HG03520 (cell line): ENCODE measurements at regions not wholly inside any gene's neighbourhood (a gene's known extent, or its start where the extent isn't known, plus 50 kb on each side); places are given as distances from the start of the nearest gene placed in this dataset.
"Not testable (repeated sequence)": the region's sequence is repeated elsewhere in the genome, so short reads cannot be mapped to it uniquely, and the experiment has no call there.

Source experiments
- ATAC-seq: cut with Tn5 transposase; IDR thresholded peaks from one replicate; pipeline ENCODE4 v1.9.1; 2021; ENCODE audit warnings: mild to moderate bottlenecking, moderate library complexity; ENCODE audit not compliant: unreplicated experiment

DNA sequence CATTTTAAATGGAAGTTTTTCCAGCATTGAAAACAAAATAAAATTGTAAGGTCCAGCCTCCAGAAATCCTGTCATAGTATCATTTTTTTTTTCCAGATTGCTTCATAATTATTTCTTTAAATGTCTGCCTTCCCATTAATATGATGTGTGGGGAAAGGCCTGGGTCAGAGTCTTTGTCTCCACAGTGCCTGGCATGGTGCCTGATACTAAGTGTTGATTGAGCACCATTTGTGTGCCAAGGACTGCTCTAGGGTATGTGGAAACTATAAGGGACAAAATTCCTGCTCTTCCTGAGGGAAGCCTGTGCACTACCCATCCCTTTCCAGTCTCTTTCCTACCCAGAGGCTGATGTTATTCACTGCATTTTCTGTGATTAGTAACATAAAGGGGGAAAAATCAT, 53.1 kb upstream of the BEND4 start:
- ATAC-seq = no peak

DNA sequence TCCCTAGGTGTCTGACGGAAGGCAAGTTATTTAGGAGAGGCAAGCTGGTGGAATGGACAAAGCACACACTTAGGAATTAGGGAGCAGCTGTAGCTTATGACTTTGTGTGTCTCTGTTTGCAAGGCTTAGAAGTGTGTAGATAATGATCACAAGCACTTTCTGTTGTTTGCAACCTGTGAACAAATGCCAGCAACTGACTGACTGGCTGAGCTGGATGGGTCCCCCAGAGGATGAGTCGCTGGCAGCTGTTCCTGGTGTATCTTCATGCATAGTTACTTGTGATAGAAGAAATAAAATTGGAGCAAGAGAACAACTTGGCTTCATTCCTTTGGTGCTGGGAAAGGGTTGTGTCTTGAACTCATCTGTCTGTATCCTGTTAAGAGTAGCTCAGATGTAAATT, 64.2 kb upstream of the BEND4 start:
- ATAC-seq = no peak

DNA sequence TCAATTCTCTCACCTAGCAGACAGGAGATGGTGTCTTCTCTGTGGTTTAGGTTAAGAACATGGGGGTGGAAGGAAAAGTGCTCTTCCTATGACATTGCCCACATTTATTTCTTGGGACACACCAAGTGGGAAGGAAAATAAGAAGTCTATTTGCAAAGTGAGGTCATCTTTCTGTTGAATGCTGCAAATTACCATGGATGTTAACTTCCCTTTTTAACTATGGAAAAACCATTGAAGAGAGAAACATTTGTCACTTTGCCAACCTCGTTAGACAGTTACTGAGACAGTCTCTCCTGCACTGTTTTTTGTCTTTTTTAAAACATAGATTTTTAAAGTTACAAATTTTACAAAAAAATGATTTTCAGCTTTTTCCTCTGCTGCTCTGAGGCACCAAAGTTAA, 72.8 kb upstream of the BEND4 start:
- no peak for ATAC-seq

DNA sequence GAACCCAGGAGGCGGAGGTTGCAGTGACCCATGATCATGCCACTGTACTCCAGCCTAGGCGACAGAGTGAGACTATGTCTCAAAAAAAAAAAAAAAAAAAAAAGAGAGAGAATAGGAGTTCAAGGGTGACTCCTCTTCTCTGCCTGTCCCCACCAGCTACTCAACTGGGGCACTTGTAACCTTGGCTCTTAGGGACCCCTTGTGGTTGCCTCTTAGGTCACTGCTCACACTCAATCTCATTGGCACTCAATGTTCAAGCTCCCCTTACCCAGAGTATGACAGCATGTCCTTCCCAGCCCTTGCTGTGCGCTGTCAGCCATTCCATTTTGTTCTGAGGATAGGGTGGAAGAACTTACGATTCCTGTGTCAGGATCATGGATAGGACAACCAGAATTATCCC, 82.4 kb upstream of the BEND4 start:
- no peak for ATAC-seq

DNA sequence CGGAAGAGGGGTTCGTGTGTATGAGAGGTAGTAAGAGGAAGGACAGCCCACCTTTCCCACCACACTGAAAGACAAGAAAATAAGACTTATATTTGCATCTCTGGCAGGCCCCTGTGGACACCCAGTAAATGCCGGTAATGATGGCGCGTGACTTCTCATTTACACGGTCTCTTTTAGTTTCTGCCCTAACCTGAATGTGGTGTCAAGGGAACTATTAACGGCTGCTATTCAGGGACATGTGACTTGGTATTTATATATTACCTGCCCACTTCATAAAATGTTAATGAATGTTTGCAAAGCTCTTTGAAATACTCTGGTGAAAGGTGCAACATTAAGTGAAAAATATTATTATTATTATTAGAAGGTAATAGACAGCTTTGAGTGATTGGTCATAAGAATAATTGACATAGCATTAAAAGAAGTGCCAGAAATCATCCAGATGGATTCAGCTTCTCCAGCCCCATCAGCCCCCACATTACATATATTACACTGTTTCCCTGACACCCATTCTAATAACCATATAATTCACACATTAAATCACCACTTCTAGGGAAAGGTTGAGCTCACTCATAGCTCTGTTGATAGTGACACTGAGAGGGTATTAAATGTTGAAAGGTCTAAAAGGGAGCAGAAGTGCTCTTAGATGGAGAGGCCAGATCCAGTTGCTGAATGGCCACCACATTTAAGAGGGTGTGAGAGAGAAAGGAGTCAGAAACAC, 83.0 kb upstream of the BEND4 start:
- no peak for ATAC-seq

DNA sequence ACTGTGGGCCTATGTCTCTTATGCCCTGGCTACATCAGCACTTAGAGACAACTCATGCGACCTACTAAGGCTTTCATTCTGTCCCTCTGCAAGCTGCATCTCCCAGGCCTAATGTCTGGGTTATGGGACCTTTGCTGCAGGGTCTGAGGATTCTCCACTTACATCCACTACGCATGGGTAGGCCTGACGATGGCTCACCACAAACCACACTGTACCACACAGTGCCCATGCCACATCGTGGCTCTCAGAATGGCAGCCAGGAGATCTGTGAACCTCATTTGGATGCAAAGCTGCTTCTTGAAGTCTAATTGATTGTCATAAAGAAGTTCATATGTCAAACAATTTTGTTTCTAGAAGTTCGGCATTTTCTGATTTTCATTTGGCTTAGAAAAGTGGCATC, 84.6 kb upstream of the BEND4 start:
- no peak for ATAC-seq

DNA sequence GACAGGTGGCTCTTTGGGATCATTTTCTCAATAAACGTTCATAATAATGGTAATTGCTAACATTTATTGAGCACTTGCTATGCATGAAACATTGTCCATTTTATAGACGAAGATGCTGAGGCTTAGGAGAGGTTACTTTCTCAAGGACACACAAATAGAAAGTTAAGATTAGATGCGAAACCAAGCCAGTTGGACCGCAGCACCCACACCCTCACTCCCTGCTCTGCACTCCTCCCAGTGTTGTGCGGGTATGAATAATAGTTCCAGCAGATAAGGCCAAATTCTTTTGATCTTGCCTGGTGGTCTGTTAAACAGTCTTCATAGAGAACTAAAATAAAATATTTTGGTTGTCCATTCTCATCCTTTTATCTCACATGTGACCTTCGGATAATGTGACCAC, 85.0 kb upstream of the BEND4 start:
- no peak for ATAC-seq

DNA sequence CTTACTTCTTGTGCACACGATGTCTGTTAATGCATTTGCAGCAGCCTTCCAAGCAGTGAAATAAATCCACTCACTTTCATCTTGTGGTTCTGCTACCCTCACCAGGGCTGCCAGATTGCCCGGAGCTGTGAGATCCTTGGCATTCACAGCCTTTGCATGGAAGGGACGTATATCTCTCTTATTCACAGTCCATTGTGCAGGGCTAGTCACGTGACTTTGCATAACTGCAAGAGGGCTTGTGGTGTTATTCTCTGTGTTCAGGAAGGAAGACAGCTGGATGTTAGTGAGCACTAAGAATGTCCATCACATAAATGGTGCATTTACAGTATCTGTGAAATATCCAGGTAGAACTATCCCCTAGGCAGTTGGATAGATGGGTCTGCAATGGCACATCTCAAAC, 96.5 kb upstream of the BEND4 start:
- ATAC-seq = no peak

DNA sequence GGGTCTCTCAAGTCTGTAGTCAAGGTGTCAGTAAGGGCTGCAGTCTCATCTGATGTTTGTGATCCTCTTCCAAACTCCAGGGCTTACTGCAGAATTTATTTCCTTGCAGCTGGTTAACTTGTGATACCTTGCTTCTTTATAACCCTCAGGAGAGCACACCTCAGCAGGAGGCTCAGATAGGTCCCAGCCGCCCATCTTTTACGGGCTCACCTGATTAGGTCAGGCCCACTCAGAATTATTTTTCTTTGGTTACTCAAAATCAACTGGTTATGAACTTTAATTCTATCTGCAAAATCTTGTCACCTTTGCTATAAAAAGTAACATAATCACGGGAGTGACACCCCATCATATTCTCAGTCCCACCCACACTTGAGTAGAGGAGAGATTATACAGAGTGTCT, 99.9 kb upstream of the BEND4 start:
- no peak for ATAC-seq

DNA sequence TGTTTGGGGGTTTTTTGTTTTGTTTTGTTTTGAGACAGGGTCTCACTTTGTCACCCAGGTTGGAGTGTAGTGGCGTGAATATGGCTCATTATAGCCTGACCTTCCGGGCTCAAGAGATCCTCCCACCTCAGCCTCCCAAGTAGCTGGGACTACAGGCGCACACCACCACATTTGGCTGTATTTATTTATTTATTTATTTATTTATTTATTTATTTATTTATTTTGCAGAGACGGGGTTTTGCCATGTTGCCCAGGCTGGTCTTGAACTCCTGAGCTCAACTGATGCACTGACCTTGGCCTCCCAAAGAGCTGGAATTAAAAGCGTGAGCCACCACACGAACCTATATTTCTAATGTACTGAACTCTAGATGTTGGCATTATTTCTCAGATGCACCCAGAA, 105.2 kb upstream of the BEND4 start:
- ATAC-seq = not testable (repeated sequence)

DNA sequence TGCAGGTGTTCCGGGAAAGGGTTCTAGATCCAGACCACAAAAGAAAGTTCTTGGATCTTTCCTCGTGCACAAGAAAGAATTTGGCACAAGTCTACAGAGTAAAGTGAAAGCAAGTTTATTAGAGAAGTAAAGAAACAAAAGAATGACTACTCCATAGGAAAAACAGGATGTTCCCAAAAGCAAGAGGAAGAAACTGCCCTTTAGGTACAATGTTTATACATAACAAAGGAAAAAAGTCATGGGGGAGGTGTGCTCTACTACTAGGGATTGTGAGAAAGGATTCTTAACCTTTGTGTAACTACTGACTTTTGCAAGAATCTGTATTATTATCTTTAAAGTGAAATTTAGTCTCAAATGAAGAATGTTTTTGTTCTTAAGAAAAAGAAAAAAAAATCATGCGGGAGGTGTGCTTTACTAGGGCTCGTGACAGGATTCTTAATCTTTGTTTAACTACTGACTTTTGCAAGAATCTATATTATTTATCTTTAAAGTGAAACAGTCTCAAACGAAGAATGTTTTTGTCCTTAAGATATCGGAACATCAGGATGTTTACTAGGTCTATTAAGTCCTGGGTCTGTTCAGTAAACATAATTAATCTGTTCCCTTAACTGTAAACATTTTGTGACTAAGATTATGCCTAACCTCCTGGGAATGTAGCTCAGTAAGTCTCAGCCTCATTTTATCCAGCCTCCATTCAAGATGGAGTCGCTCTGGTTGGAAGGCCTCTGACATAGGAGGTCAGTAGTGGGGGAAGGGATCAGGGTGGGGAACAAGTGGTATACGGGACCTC, 110.4 kb upstream of the BEND4 start:
- ATAC-seq = no peak

DNA sequence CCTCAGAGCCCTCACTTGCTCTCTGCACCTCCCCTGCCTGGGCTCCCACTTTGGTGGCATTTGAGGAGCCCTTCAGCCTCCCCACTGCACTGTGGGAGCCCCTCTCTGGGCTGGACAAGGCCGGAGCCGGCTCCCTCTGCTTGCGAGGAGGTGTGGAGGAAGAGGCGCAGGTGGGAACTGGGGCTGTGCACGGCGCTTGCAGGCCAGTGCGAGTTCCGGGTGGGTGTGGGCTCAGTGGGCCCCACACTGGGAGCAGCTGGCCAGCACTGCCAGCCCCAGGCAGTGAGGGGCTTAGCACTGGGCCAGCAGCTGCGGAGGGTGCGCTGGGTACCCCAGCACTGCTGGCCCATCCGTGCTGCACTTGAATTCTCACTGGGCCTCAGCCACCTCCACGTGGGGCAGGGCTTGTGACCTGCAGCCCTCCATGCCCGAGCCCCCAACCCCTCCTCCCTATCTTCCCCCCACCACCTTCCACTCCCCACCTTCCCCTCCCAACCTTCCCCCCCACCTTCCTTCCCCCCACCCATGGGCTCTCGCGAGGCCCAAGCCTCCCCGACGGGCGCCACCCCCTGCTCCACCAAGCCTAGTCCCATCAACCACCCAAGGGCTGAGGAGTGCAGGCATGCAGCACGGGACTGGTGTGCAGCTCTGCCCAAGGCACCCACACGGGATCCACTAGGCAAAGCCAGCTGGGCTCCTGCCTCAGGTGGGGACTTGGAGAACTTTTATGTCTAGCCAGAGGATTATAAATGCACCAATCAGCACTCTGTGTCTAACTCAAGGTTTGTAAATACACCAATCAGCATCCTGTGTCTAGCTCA, 113.5 kb upstream of the BEND4 start:
- ATAC-seq = no peak

DNA sequence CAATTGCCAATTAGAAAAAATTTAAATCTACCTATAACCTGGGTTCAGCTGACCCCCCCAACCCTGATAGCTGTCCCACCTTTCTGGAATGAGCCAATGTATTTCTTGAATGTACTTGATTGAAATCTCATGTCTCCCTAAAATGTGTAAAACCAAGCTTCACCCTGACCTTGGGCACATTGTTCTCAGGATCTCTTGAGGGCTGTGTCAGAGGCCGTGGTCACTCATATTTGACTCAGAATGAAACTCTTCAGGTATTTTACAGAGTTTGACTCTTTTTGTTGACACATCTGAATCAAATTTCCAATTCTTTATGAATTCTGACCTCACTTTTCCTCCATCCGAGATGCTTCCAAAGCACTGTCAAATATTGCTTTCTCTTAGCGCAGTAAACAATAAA, 115.3 kb upstream of the BEND4 start:
- no peak for ATAC-seq

DNA sequence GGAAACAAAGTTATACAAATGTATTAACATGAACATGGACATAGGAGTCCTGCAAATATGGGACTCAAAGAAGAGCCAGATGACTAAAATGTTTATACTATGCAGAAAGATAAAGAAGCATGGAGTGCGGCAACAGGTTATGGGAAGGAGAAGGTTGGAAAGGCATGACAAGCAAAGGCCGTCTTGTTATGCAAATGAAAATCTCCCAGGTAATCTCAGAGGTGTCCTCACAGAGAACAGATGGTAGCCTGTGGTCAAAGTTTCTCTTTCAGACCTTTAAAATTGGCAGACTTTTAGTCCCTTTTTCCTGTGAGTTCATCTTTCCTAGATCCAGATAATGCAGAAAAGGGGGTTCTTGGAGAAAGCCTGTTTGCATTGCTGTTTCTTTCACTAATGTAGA, 116.4 kb upstream of the BEND4 start:
- ATAC-seq = no peak

DNA sequence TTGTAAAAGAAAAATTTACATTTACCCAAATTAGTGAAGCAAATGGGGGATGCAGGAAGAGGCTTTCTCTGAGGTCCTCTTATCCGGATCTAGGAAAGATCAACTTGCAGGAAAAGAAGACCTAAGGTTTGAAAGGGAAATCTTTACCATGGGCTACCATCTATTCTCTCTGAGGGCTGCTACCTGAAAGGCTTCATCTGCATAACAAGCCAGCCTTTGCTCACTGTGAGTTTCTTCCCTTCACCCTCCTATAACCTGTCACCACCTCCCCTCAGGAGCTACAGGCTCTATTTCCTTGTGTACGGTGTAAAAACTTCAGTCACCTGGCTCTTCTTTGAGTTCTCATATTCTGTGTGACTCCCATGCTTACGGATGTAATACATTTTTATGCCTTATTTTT, 118.6 kb upstream of the BEND4 start:
- ATAC-seq = no peak

DNA sequence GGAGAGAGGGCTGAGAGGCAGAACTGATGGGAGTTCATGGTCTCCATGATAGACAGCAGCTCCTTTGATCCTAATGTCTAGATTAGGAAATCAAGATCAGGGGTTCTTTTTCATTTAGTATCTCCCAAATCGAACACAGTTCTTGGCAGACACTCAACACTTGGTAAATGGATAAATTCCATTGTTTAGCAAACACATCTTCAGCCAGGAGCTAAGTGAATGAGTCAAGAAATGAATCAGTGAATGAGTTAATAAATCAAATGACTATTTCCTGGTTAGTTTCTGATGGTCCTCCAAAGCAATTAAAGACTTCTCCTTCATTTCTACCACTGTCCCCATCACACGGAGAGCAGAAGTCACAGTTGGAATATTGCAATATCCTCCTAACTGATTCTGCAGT, 120.0 kb upstream of the SHISA3 start:
- no peak for ATAC-seq

DNA sequence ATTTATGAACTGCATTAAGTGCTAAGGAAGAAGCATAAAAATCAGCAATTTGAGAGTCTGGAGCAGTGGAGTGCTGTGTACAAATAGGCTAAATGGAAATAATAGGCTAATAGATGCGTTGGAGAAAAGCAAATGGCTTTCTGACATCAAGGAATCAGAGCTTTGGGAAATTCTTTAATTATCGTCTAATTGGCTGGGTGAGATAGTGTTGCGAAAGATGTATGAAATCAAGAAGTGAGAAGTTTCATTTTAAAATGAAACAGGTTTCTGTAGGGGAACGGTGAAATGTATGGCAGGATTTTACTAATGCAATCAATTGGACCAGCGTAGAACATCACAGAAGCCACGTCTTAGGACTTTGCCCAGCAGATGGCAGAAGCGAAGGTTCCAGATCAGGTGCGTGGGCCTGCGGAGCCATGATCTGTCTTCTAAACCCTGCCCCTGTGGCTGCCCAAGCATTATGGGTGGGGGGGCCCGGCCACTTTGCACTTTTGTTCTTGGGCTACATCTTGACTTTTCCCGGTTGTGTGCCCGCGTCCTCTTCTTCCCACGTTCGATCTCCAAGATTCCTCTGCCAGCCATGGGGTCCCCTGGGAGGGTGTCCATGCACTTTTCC, 118.5 kb upstream of the SHISA3 start:
- no peak for ATAC-seq

DNA sequence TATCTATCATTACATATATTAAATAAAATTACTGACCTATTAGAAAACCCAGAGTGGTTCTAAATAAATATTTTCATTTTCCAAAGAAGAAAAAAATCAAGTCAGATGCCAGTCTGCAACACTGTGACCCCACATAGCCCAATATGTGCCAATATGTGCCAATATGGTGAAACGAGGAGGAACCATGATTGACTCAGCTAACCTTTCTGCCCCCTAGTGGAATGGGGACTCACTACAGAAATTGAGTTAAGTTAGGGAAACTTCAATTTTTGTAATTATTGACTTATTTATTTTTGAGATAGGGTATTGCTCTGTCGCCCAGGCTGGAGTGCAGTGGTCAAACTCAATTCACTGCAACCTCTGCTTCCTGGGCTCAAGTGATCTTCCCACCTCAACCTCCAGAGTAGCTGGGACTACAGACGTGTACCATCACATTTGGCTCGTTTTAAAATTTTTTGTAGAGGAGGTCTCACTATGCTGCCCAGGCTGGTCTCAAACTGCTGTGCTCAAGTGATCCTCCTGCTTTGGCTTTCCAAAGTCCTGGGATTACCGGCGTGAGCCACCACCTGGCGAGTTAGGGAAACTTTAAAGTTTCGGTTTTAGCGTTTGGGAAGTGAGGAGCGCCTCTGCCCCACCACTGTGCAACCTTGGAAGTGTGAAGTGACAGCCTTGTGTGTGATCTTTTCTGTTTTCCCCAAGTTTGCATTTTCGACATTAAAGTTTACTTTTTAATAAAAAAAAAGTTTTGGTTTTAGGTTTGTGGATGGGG, 116.8 kb upstream of the SHISA3 start:
- ATAC-seq = no peak

DNA sequence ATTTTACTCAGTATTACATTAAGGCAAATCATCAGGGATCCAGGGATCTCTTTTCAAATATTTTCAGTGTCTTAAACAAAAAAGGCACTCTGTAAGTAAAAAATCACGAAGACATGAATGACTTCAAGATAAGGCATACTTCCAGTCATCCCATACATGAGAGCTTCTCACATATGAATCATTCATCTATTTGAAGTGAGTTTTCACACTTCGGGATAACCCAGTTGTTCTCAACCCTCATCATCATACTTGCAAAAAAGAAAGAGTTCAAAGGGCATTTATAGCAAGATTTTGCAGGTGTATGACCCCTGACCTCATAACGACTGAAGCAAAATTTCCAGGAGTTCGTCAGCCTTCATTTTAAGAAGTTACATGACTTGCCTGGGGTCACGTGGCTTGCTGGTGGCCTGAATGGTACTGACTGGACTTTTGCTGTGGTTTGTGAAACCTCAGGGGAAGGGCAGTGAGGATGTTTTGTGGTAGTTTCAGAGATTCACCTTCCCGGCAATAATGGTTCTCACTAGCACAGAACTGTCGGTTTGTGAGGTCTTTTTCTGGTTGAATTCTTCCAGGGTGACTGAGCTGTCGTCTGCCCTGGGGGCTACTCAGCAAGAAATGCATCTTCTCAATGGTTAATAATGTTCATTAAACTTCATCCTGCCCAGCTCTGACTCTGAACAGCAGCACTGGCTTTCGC, 115.8 kb upstream of the SHISA3 start:
- ATAC-seq = peak; percentile 41
